ENCODE measurements at regions not wholly inside any gene's neighbourhood (a gene's known extent, or its start where the extent isn't known, plus 50 kb on each side); places are given as distances from the start of the nearest gene placed in this dataset.

DNA sequence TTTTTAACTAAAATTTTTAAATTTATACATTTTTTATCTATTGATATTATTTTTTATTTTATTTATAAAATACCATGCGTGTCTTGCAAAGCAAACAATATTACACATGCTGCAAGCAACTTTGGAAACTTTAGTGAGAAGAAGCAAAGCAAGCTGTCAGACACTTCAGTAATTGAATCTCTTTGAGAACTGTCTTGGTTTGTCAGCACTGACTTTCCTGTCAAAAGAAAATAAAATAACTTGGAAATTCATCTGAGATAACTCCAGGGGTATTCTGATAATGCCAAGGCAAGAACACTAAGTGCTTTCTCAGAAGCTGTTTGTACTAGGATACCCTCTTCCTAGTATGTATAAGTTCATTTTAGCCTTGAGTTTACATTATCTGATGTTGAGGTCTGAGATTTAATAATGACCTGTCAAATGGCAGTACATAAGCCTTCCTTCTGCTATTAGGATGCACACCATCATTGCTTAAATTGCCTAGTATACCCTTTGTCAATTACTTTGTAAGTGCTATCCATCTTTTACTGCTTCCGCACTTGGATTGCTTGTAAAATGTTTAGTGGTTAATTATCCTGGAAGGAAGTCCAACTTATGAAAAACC lies 624.2 kb upstream of the AGA start:
- DNase-seq: no peak

DNA sequence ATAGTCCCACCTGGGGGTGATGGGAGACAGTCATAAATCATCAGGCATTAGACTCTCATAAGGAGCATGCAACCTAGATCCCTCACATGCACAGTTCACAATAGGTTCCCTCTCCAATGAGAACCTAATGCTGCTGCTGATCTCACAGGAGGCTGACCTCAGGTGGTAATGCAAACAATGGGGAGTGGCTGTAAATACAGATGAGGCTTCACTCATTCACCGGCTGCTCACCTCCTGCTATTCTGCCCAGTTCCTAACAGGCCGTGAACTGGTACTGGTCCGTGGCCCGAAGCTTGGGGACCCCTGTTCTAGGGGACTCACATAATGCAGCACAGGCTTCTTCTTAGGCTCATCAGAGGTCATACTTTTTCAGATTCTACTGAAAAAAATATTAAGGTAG lies 625.9 kb upstream of the AGA start:
- no peak for DNase-seq

DNA sequence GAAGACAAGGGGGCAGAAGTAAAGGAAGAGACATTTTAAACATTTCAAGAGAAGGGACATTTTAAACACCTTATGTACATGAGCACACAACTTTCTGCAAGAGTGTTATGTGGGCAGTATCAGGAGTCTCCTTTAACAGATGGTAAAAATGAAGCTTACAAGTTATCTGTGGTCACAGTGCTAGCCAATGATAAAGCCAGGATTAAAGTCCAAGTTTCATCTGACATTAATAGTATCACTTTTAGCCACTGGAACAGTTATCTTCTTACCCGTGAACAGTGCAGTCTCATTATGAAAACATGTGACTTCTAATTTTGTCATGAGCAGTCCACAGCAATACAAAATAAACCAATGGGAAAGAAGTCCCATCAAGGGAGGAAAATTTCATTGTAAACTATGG lies 627.9 kb upstream of the AGA start:
- no peak for DNase-seq

DNA sequence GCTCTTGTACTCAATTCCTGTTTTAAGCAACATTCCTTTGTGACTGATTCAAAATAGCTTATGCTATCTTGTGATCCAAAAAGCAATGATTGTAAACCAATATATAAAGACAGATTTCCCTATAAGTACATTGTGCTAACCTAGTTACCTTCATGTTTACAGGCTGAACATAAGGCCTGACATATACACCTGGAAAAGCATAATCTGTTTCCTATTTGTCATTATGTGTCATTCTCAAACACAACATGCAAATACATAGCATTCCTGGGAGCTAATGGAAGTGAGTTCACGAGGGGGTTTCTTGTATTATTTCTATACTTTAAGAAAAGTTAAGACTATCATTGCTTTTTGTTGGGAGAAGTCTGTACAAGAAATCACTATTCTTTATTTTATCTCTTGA lies 638.1 kb upstream of the AGA start:
- DNase-seq: no peak

DNA sequence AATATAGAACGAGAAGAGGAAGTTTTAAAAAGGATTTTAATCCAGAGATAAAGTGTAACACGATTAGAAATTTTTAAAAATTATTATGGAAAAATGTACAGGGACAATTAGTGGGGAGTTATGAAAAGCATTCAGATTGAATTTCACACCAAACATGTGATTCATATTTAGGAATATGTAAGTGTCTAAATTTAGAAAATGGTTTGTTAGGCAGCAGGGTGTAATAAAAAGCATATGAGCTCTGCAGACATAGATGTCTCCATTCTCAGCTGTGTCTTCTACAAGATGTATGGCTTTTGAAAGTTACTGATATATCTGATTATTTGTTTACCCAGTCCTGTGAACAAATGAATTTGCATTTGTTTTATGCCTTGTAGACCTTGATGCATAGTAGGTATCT lies 638.9 kb upstream of the AGA start:
- DNase-seq: no peak

DNA sequence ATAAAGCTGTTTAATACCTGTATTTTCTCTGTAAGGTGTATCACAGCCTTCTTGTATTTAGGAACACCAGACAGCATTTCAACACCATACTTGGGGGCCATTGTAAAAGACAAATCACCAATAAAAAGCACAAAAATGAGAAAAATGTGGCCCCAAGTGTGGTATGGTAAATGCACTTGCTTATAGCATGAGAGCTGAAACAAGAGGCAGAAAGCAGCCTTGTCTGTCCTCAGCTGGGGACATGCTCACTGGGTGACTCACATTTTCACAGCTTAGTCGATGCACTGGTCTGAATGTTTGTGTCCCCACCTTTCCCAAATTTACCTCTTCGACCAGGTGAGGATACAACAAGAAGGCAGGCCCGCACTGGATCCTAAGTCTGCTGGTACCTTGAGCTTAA lies 639.7 kb upstream of the AGA start:
- no peak for DNase-seq

DNA sequence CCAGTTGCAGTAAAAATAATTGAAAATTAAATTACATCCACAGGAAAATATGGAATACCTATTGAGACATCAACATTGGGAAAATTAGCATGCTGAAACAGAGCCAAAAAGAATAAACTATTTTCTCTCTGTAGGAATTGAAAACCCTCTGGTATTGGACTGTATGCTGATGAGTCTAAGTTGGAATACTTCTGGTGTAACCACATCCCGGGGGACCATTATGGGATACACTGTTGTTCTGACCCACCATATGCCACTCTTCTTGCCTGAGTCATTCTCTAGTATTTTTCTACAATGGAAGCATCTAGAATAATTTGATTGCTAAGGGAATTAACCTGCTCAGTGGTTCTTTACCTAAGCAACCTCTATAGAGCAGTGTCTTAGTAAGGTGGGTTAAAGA lies 640.7 kb upstream of the AGA start:
- DNase-seq: no peak

DNA sequence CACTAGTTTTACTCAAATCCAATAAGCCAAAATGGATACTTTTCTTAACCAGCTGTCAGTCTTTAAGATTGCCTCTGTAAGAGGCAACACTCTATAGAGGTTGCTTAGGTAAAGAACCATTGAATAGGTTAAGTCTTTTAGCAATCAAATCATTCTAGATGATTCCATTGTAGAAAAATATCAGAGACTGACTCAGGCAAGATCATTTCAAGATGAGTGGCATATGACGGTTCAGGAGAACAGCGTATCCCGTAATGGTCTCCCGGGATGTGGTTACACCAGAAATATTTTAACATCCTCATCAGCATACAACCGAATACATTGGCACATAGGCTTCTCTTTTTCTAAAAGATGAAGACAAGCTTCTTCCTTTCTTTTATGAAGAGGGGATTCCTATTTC lies 641.7 kb upstream of the AGA start:
- DNase-seq: no peak

DNA sequence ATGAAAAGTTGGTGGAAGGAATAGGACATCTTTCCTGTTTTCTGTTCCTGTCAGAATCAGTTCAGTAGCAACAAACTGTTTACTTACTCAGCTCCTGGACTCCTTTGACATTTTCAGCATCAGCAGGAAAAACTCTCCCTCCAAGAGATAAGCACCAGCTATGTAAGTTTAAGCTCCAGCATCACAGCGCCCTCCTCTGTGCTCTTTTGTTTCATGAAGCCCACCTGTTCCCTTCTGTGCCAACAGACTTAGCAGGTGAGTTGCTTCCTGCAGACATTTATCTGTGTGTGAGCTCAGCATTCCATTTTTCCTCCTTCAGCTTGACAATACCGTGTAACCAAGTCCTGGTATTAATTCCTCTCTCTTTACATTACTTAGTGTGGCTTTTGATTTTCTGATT lies 644.1 kb upstream of the AGA start:
- DNase-seq: no peak

DNA sequence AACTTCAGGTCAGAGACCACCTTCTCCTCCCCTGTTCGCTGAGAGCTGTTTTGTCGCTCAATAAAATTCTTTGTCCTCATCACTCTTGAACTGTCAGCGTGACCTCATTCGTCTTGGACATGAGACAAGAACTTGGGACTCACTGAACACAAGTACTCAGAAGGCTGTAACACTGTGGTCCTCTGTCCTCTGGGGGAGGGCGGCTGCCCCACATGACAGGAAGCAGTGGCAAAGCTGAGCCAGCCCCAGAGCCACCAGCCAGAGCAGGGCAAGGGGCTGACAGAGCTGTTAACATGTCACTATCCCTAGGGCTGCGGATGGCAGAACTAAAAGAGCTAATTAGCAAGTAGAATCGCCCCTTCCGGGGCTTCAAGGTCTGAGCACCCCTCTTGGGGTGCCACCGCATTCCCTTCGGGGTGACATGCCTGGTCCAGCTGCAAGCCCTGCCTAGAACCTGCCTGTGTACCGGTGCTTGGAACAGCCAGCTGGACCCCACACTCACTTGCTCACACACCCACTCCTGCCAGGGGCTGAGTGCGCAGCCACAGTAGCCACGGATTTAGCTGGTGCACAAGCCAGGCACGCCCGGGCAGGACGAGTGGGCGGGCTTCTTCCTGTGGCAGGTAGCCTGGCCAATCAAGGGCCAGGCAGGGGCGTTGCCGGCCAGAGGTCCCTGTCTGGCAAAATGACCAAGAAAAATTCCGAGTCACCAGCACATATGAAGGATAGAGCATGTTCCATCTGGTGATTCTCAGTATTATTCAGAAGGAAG lies 648.6 kb upstream of the AGA start:
- DNase-seq: no peak

DNA sequence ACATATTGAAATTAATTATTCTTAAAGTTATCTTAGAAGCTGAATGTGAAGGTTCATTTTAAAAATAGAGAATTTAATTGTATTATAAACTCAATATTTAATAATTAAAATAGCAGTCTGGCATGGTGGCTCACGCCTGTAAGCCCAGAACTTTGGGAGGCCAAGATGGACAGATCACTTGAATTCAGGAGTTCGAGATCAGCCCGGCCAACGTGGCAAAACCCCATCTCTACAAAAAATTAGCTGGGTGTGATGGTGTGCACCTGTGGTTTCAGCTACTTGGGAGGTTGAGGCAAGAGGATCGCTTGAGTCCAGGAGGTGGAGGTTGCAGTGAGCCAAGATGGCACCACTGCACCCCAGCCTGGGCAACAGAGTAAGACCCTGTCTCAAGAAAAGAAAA lies 659.9 kb upstream of the AGA start:
- no peak for DNase-seq

DNA sequence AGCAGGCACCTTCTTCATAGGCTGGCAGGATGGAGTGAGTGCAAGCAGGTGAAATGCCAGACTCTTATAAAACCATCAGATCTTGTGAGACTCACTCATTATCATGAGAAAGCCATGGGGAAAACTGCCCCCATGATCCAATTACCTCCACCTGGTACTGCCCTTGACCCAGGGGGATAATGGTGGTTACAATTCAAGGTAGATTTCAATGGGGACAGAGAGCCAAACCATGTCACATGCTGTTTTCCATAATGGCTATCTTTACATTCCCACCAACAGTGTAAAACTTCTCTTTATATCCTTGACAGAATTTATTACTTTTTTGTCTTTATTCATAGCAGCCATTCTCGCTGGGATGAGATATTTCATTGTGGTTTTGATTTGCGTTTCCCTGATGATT lies 663.0 kb upstream of the AGA start:
- DNase-seq: no peak

DNA sequence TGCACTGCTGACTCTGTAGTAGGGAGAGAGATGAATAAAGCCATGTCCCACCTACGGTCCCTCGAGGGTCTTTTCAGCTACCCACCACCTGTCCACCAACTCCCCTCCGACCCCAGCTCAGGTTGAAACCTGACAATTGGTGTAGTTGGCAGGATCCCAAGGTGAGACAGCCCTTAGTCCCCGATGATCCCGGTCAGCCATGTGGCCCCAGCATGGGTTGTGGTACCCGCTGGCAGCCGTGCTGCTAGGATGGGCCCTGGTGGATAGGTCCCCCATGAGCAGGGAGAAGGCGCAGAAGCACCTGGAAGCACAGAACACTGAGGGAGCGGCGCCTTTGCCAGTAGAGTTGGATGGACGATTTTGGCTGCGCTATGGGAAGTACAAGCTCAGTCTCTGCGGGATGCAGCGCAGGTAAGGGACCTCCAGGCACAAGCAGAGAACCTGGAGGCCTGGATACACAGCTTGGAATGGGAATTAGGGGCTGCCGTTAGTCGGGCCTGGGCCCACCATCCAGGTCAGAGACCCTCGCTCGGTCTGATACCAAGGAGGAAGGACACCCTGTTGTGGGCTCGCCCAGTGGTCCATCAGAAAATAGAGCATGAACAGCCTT lies 694.6 kb upstream of the AGA start:
- no peak for DNase-seq

DNA sequence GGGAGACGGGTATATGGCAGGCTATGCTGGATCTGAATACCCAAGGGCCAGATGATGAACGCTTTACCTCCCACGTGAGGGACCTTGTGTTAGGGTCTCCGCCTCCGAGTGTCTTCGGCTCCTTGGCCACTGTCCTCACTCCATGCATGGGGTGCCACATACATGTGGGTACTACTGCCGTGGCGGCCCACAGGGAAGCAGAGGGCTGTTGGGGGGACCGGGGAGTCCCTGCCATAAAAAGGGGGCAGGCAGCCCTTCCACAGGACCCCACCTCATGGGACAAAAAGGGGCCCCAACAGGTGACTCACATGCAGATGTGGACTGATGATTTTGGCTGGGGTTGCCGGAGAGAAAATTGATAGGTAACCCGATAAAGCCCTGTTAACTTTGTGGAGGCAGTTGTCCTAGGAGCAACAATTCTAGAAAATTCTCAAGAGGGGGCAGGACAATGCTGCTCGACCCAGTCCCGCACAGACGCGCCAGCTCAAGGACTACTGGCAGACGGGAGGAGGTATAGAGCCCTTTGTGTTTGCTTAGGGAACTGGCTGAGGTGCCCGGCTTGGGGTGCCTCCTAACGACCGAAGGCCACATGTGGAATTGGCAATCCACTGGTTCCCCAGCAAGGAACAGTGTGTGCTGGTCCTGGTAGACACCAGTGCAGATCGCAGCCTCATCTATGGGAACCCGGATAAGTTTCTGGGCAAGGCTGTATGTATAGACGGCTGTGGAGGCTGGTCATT lies 695.7 kb upstream of the AGA start:
- DNase-seq: no peak

DNA sequence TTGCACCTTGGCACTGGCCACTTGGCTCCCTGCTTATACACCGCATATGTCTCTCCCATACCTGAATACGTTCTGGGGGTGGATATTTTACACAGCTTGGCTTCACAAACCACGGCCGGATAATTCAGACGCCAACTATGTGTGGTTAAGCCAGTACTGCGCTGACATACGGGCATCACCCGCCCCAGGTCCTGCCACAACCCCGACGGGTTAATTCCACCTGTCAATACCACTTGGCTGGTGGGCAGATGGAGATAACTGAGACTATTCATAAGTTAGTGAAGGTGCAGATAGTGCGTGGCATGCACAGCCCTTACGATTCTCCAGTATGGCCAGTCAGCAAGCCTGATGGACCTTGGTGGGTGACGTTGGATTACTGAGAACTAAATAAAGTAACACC lies 696.3 kb upstream of the AGA start:
- no peak for DNase-seq

DNA sequence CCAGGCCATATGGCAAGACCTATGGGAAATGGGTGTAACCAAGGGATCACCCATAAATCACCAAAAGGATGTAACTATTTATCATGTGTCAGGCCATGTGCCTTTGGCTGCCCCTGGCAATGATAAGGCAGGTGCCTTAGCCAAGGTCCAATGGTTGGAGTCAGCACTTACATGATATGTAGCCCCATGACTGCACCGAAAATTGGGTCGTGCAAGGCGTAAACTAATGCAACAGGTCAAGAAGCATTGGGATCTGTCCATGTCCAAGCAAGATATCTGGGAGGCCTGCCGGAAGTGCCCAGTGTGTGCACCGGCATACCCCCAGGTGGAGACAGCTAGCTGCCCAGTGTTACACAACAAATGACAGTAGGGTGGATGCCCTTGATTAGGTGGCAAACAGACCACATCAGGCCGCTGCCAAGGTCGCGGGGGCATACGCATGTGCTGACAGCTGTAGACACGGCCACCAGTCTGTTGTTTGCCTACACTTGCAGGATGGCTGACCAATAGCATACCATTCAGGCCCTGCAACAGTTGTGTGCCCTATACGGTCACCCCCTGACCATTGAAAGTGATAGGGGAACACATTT lies 698.2 kb upstream of the AGA start:
- DNase-seq: no peak

DNA sequence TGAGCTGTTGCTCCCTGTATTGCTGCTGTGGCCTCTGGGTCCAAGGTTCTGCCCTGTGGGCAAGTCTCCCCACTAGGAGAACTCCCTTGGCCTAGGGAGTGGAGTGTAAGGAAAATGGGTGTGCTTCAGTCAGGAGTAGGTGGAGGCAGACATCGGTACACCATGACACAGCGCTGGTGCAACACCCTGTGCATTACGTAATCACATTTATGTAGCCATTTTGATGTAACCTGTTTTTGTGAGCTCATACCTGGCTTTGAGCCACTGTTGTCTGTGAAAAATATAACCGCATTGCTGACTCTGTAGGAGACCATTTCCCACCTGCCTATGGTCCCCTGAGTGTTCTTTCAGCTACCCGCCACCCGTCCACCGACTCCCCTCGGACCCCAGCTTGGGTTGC lies 700.5 kb upstream of the AGA start:
- no peak for DNase-seq

DNA sequence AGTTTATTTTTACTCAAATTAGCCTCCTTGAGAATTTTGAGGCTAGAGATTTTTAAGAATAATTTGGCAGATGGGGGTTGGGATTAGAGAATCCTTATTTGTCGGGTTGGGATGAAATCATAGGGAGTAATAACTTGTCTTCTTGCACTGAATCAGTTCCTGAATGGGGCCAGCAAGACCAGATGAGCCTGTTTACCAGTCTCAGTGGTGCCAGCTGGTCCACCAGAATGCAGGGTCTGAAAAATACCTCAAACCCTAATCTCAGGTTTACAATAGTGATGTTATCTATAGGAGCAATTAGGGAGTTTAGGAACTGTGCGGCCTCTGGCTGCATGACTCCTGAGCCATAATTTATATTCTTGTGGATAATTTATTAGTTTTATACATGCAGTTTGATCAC lies 705.9 kb upstream of the AGA start:
- no peak for DNase-seq

DNA sequence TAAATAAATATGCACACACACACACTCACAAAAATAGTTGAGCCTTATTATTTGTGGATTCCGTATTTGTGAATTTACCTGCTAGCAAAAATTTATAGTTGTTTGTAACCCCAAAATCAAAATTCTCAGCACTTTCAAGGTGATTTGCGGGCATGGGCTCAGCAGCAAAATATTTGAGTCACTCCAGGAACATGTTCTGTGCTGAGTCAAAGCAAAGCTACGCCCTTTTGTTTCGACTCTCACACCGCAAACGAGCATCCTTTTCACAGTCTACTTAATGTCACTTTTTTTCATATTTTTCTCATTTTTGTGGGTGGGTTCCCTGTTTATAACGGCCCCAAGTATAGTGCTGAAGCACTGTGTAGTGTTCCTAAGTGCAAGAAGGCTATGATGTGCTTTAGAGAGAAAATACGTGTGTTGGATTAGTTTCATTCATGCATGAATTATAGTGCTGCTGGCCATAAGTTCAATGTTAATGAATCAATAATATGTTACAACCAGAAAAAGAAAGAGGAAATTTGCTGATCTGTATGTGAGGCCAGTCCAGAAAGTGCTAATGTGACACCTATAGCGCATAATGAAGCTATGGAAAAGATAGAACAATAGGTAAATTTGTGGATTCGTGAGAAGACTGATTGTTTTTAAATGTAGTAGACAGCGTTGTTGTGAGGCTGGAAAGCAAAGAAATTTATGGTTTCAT lies 723.2 kb upstream of the AGA start:
- no peak for DNase-seq

DNA sequence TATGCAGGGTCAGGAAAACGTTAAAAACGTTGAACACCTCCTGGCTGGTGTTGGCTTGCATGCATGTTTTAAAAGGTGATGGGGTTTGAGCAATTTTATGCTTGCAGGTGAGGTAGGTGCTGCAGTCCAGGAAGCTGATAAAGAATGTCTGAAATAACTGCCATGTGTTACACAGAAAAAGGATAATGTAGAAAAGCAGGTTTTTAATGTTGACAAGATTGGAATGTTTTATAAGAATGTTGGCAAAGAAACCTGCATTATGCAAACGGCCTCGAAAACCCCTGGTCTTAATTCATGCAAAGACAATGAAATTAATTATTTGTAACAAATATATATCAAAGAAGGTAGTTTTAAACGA lies 723.7 kb upstream of the AGA start:
- no peak for DNase-seq

DNA sequence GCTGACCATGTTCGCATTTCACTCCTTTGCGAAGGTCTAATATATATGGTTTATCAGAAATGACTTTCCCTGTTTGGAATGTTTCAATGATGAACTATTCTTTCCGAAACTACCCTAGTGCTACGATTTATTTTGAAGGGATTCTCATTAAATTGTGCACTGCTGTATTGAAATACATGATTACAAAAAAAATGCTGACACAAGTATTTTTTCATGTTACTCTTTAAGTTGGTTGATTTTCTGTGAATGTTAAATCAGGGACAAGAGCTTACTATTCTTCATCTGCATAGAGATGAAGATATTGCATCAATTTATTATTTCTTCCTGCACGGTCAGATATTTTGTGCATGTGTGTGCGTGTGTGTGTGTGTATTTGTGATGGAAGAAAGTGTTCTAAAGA lies 731.5 kb upstream of the AGA start:
- no peak for DNase-seq

DNA sequence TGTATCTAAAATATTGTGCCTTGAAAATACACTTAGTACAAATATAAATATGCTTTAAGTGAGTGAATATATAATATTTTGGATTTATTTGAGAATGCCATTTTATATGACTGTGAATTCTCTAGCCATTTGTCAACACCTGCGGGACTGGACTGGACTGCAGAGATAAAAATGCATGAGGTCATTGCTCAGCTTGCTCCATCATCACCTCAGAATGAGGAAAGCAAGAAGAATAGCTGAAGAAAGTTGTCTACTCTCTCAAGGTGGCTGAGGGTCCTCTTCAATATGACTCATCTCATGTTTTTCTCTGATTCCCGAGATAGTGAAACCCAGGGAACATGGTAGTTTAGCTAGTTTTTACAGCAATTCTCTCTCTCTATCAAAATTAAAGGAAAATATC lies 732.5 kb upstream of the AGA start:
- DNase-seq: no peak

DNA sequence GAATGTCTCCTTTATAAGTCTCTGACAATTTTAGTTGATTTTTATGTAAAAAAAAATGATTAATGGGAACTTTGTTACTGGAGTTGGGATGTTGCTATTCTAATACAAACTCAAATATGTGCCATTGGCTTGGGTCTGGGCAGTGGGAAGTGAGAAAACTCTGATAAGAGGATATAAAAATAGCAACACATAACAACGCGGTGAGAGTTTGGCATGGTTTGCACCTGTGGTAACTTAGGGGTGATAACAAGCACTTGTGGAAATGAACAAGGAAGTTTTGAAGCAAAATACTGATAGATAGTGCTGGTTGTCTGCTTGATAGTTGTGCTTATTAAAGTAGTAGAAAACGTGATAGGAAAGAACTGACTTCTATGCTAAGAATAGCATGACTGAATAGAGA lies 743.3 kb upstream of the AGA start:
- no peak for DNase-seq
